ENCODE measurements at regions not wholly inside any gene's neighbourhood (a gene's known extent, or its start where the extent isn't known, plus 50 kb on each side); places are given as distances from the start of the nearest gene placed in this dataset.

DNA sequence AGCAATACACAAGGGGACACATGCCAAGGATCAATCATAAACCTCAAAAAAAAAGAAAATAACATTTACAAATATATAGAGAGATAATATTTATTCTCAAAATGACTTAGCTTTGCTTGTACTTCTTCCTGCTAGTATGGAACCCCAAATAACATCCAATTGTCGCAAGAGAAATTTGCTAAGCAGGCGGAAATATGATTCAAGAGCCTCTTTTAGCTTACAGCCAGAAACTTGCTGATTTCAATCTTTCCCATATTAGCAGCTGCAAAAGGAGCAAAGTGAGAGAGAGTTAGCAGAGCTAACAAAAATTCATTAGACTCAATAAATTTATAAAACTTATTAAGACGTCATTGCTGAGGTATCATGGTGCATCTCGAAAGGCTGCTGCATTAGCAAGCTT, 294.9 kb downstream of the FSIP2 start:
- Mint-ChIP-seq H3K4me1 (ENCODE audit: low read depth, unreplicated experiment) (no peaks in the 10 kb centered on the region), H3K27me3 (ENCODE audit: insufficient read depth, unreplicated experiment) (no peaks in the 10 kb centered on the region), H3K27ac (ENCODE audit: unreplicated experiment) (no peak overlapping the region), H3K9me3 (ENCODE audit: unreplicated experiment) (no peaks in the 10 kb centered on the region), H3K4me3 (ENCODE audit: unreplicated experiment) (no peak overlapping the region), H3K36me3 (ENCODE audit: insufficient read depth, unreplicated experiment) (no peaks in the 10 kb centered on the region)
- no peaks in the 10 kb centered on the region for H3K4me1 ChIP-seq
- no peak for DNase-seq
- TF ChIP-seq CTCF (IDR thresholded peaks at IDR 0.05; ENCODE audit: insufficient read depth in 1 of 2, low read depth in 1 of 2, low read length in 1 of 2, severe bottlenecking in 1 of 2, unreplicated experiment in 1 of 2): no peak
- no peaks in the 10 kb centered on the region for H3K36me3 ChIP-seq (ENCODE audit: control insufficient read depth, insufficient read depth, low read length)
- ChIA-PET POLR2A (no interaction called here), CTCF (no interaction called here)
- H3K4me3 ChIP-seq (ENCODE audit: low read depth, low read length): no peak overlapping the region
- intact Hi-C loops (cut with micrococcal nuclease; ENCODE audit: unreplicated experiment): no loop called here
- H3K27me3 ChIP-seq (replicated peaks; ENCODE audit: control insufficient read depth, insufficient read depth, low read length): no peaks in the 10 kb centered on the region
- no TSS peak for BruUV-seq (replicated peaks)
- H3K9me3 ChIP-seq: no peaks in the 10 kb centered on the region

DNA sequence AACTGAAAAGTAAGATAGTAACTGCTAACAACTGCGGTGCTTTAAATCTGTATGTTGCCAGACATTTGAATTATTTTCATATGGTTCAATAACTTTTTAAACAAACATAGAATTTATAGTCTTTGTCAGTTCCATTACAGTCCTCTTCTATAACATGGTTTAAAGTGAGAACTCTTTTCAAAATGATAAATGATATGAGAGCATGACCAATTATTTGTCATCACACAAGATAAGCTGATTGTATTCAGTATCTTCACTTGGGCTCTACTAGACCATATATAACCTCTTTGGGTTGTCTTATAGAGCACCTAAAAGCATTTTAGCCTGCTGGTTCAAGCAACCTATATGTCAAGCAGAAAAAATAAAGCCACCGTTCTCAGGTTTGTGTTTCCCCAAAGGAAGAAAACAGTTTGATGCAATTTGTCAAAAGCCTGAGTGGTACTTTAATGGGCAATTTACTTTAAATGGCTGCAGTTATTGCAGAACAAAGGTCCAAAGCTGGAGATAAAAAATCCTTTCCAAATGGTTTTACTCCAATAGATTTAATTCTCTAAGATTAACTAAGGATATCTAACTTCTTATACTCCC, 298.4 kb downstream of the FSIP2 start:
- no peak overlapping the region for H3K4me3 ChIP-seq (ENCODE audit: low read depth, low read length)
- CTCF ChIA-PET: no interaction called here
- no peaks in the 10 kb centered on the region for H3K9me3 ChIP-seq
- H3K9me3 Mint-ChIP-seq (ENCODE audit: unreplicated experiment): no peaks in the 10 kb centered on the region
- H3K27ac Mint-ChIP-seq (ENCODE audit: unreplicated experiment): no peak overlapping the region
- no peaks in the 10 kb centered on the region for H3K27me3 ChIP-seq (replicated peaks; ENCODE audit: control insufficient read depth, insufficient read depth, low read length)
- TF ChIP-seq CTCF (IDR thresholded peaks at IDR 0.05; ENCODE audit: insufficient read depth in 1 of 2, low read depth in 1 of 2, low read length in 1 of 2, severe bottlenecking in 1 of 2, unreplicated experiment in 1 of 2): no peak
- no peaks in the 10 kb centered on the region for H3K36me3 Mint-ChIP-seq (ENCODE audit: insufficient read depth, unreplicated experiment)
- POLR2A ChIA-PET: no interaction called here
- no peaks in the 10 kb centered on the region for H3K4me1 Mint-ChIP-seq (ENCODE audit: low read depth, unreplicated experiment)
- no peak for DNase-seq
- no peaks in the 10 kb centered on the region for H3K36me3 ChIP-seq (ENCODE audit: control insufficient read depth, insufficient read depth, low read length)
- H3K27me3 Mint-ChIP-seq (ENCODE audit: insufficient read depth, unreplicated experiment): no peaks in the 10 kb centered on the region
- no peak overlapping the region for H3K4me3 Mint-ChIP-seq (ENCODE audit: unreplicated experiment)
- intact Hi-C loops (cut with micrococcal nuclease; ENCODE audit: unreplicated experiment): no loop called here
- H3K4me1 ChIP-seq: no peaks in the 10 kb centered on the region
- no TSS peak for BruUV-seq (replicated peaks)

DNA sequence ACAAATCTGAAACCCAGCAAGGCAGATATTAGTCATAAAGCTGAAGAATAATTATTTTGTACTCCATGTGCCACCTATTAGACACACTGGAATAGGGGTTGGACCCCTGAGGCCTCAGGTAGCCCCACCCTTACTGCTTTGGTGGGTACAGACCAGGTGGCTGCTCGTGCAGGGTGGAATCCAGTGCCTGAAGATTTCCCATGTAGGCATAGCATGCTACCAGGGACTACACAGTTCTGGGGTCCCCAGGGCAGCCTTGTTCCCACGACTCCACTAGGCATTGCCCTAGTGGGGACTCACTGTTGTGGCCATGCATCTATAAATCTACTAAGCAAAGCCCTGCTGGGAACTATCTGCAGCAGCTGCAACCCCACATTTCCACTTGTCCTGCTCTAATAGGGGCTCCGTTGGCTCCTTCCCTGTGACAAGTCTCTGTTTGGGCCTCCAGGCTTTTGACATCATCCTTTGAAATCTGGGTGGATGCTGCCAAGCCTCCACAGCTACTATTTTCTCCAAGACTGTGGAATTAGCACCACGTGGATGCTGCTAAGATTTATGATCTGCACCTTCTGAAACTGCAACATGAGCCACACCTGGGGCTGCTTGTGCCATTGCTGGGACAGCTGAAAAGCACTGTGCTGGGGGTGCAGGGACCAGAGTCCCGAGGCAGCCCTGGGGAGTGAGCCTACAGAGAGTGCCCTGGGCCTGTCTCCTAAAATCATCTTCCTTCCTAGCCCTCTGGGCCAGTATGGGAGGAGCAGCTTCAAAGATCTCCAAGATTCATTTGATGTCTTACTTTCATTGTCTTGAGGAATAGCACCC, 303.8 kb downstream of the FSIP2 start:
- Mint-ChIP-seq H3K36me3 (ENCODE audit: insufficient read depth, unreplicated experiment) (no peaks in the 10 kb centered on the region), H3K27ac (ENCODE audit: unreplicated experiment) (no peak overlapping the region), H3K9me3 (ENCODE audit: unreplicated experiment) (no peaks in the 10 kb centered on the region), H3K4me1 (ENCODE audit: low read depth, unreplicated experiment) (no peaks in the 10 kb centered on the region), H3K27me3 (ENCODE audit: insufficient read depth, unreplicated experiment) (no peaks in the 10 kb centered on the region), H3K4me3 (ENCODE audit: unreplicated experiment) (no peak overlapping the region)
- no peak for DNase-seq
- no peaks in the 10 kb centered on the region for H3K9me3 ChIP-seq
- H3K4me3 ChIP-seq (ENCODE audit: low read depth, low read length): no peak overlapping the region
- no peak for TF ChIP-seq CTCF (IDR thresholded peaks at IDR 0.05; ENCODE audit: insufficient read depth in 1 of 2, low read depth in 1 of 2, low read length in 1 of 2, severe bottlenecking in 1 of 2, unreplicated experiment in 1 of 2)
- no peaks in the 10 kb centered on the region for H3K36me3 ChIP-seq (ENCODE audit: control insufficient read depth, insufficient read depth, low read length)
- CTCF ChIA-PET: no interaction called here
- intact Hi-C loops (cut with micrococcal nuclease; ENCODE audit: unreplicated experiment): no loop called here
- POLR2A ChIA-PET: no interaction called here
- no TSS peak for BruUV-seq (replicated peaks)
- no peaks in the 10 kb centered on the region for H3K27me3 ChIP-seq (replicated peaks; ENCODE audit: control insufficient read depth, insufficient read depth, low read length)
- H3K4me1 ChIP-seq: no peaks in the 10 kb centered on the region
